ENCODE measurements at regions not wholly inside any gene's neighbourhood (a gene's known extent, or its start where the extent isn't known, plus 50 kb on each side); places are given as distances from the start of the nearest gene placed in this dataset.
A peak's percentile ranks its signal among the peaks of the same experiment; 100 is the strongest.
"Not testable (repeated sequence)": the region's sequence is repeated elsewhere in the genome, so short reads cannot be mapped to it uniquely, and the experiment has no call there.

GRCh38 chr4:164648151-164648848, 105.6 kb upstream of the SMIM31 start:
- no peak for DNase-seq

GRCh38 chr4:164648849-164649212, 105.1 kb upstream of the SMIM31 start:
- no peak for DNase-seq

- DNase-seq: no peak
Observed at GRCh38 chr4:164659765-164660164, 94.2 kb upstream of the SMIM31 start.

GRCh38 chr4:164676152-164676551, 77.8 kb upstream of the SMIM31 start:
- DNase-seq: not testable (repeated sequence)

GRCh38 chr4:164683040-164683439, 70.9 kb upstream of the SMIM31 start:
- DNase-seq: no peak

GRCh38 chr4:164695650-164696049, 58.3 kb upstream of the SMIM31 start:
- DNase-seq: no peak

- DNase-seq: peak in 16 of 56 donors; percentile 0 to 37 (median 5)
Observed at GRCh38 chr4:164700471-164700870, 53.5 kb upstream of the SMIM31 start.

GRCh38 chr4:164701665-164702064, 52.3 kb upstream of the SMIM31 start:
- DNase-seq: no peak
